Gastrocnemius medialis (tissue), 4 donors: ENCODE measurements at regions not wholly inside any gene's neighbourhood (a gene's known extent, or its start where the extent isn't known, plus 50 kb on each side); places are given as distances from the start of the nearest gene placed in this dataset.

Experiments
- ATAC-seq, 2 donors: fragments of 150-250 bp; one replicate each; pipeline ENCODE4 v1.9.1; 2016
- DNase-seq, 2 donors: peaks; one replicate each; pipeline ENCODE4 v3.0.0-alpha.2; 2019
- H3K27ac ChIP-seq, 4 donors: fragments of 200-600 bp; sonication (generic); 1 replicate in 1 of 4; 2 replicates in 3 of 4; pipeline ENCODE4 v1.5.1; 2016 to 2018; ENCODE audit warnings: mild to moderate bottlenecking in 2 of 4, moderate library complexity in 1 of 4
- H3K27me3 ChIP-seq, 3 donors: fragments of 200-600 bp; sonication (generic) in 2 of 3; 1 replicate in 1 of 3; 2 replicates in 2 of 3; pipeline versions ENCODE4 v1.5.1 to v1.6.0; 2016 to 2019; ENCODE audit warnings: mild to moderate bottlenecking in 1 of 3, moderate library complexity in 1 of 3
- H3K36me3 ChIP-seq, 2 donors: fragments of 200-600 bp; sonication (generic) in 1 of 2; one replicate each; pipeline ENCODE4 v1.5.1; 2017 to 2018
- H3K4me1 ChIP-seq, 2 donors: fragments of 200-600 bp; sonication (generic) in 1 of 2; one replicate each; pipeline ENCODE4 v1.5.1; 2016 to 2017; ENCODE audit warnings: mild to moderate bottlenecking in 2 of 2
- H3K4me3 ChIP-seq, 4 donors: fragments of 200-600 bp; sonication (generic) in 3 of 4; 1 replicate in 1 of 4; 2 replicates in 3 of 4; pipeline ENCODE4 v1.5.1; 2016 to 2019; ENCODE audit warnings: mild to moderate bottlenecking in 2 of 4
- H3K9me3 ChIP-seq, 3 donors: fragments of 200-600 bp; sonication (generic) in 2 of 3; 1 replicate in 1 of 3; 2 replicates in 2 of 3; pipeline ENCODE4 v1.5.1; 2016 to 2019
- POLR2A ChIP-seq, 2 donors: fragments of 450-650 bp; IDR thresholded peaks; one replicate each; pipeline ENCODE4 v1.6.1; 2017; ENCODE audit warnings: antibody characterized with exemption in 2 of 2, mild to moderate bottlenecking in 2 of 2, moderate library complexity in 2 of 2
- in situ Hi-C, 4 donors: fragments of 200-750 bp; cut with MboI; loops; one replicate each; pipeline versions ENCODE4 v1.15.0 to v1.8.0; 2017; ENCODE audit warnings: low sequenced_read_pairs in 4 of 4
- intact Hi-C: fragments of 100-400 bp; cut with DNase I; formaldehyde crosslinking; loops from one replicate; pipeline ENCODE4 v1.15.1; 2023; ENCODE audit warnings: low total_unique reads
- TF ChIP-seq, protein P1 (sequence below), 5 experiments: fragments of 450-650 bp in 3 of 5; fragments of 200-600 bp in 2 of 5; sonication (generic) in 2 of 5; IDR thresholded peaks in 4 of 5; conservative IDR thresholded peaks in 1 of 5; 1 replicate in 4 of 5; 2 replicates in 1 of 5; pipeline ENCODE4 v1.5.1; 2016 to 2019; ENCODE audit warnings: antibody characterized with exemption in 5 of 5, mild to moderate bottlenecking in 3 of 5, moderate library complexity in 3 of 5

GRCh38 chr5:1748271-1748670 lies 51.4 kb downstream of the MRPL36 start:
- in situ Hi-C loops (no loop called here), intact Hi-C loops (no loop called here)
- no peak overlapping the region for H3K27ac ChIP-seq
- no peaks in the 10 kb centered on the region for H3K36me3 ChIP-seq
- DNase-seq (peak in 1 of 2 donors; percentile 4), ATAC-seq (no peak)
- H3K9me3 ChIP-seq = no peaks in the 10 kb centered on the region
- TF ChIP-seq, protein P1, sequence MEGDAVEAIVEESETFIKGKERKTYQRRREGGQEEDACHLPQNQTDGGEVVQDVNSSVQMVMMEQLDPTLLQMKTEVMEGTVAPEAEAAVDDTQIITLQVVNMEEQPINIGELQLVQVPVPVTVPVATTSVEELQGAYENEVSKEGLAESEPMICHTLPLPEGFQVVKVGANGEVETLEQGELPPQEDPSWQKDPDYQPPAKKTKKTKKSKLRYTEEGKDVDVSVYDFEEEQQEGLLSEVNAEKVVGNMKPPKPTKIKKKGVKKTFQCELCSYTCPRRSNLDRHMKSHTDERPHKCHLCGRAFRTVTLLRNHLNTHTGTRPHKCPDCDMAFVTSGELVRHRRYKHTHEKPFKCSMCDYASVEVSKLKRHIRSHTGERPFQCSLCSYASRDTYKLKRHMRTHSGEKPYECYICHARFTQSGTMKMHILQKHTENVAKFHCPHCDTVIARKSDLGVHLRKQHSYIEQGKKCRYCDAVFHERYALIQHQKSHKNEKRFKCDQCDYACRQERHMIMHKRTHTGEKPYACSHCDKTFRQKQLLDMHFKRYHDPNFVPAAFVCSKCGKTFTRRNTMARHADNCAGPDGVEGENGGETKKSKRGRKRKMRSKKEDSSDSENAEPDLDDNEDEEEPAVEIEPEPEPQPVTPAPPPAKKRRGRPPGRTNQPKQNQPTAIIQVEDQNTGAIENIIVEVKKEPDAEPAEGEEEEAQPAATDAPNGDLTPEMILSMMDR (IDR thresholded peaks at IDR 0.05 in 4 of 5, conservative IDR thresholded peaks at IDR 0.05 in 1 of 5) = no peak
- no peak for TF ChIP-seq POLR2A (IDR thresholded peaks at IDR 0.05)
- no peak overlapping the region for H3K4me3 ChIP-seq
- H3K4me1 ChIP-seq = no peaks in the 10 kb centered on the region
- H3K27me3 ChIP-seq = peaks cover 0 to 7% (median 0%) of the 10 kb centered on the region in 3 donors

GRCh38 chr5:1747803-1748085 lies 51.9 kb downstream of the MRPL36 start:
- intact Hi-C loops (no loop called here), in situ Hi-C loops (no loop called here)
- Histone ChIP-seq H3K36me3 (no peaks in the 10 kb centered on the region), H3K27me3 (peaks cover 0 to 7% (median 0%) of the 10 kb centered on the region in 3 donors), H3K27ac (no peak overlapping the region), H3K9me3 (no peaks in the 10 kb centered on the region), H3K4me3 (no peak overlapping the region), H3K4me1 (no peaks in the 10 kb centered on the region)
- ATAC-seq (no peak), DNase-seq (no peak)
- TF ChIP-seq, protein P1 (IDR thresholded peaks at IDR 0.05 in 4 of 5, conservative IDR thresholded peaks at IDR 0.05 in 1 of 5) = no peak
- TF ChIP-seq POLR2A (IDR thresholded peaks at IDR 0.05) = no peak

GRCh38 chr5:1747079-1747802 lies 52.4 kb downstream of the MRPL36 start:
- ATAC-seq (no peak), DNase-seq (peak in 1 of 2 donors; percentile 6)
- H3K27ac ChIP-seq = no peak overlapping the region
- in situ Hi-C loops = no loop called here
- intact Hi-C loops = no loop called here
- no peak for TF ChIP-seq POLR2A (IDR thresholded peaks at IDR 0.05)
- TF ChIP-seq, protein P1 (IDR thresholded peaks at IDR 0.05 in 4 of 5, conservative IDR thresholded peaks at IDR 0.05 in 1 of 5) = no peak
- H3K27me3 ChIP-seq = peaks cover 0 to 7% (median 0%) of the 10 kb centered on the region in 3 donors
- H3K4me1 ChIP-seq = no peaks in the 10 kb centered on the region
- no peak overlapping the region for H3K4me3 ChIP-seq
- H3K36me3 ChIP-seq = no peaks in the 10 kb centered on the region
- H3K9me3 ChIP-seq = no peaks in the 10 kb centered on the region

DNA sequence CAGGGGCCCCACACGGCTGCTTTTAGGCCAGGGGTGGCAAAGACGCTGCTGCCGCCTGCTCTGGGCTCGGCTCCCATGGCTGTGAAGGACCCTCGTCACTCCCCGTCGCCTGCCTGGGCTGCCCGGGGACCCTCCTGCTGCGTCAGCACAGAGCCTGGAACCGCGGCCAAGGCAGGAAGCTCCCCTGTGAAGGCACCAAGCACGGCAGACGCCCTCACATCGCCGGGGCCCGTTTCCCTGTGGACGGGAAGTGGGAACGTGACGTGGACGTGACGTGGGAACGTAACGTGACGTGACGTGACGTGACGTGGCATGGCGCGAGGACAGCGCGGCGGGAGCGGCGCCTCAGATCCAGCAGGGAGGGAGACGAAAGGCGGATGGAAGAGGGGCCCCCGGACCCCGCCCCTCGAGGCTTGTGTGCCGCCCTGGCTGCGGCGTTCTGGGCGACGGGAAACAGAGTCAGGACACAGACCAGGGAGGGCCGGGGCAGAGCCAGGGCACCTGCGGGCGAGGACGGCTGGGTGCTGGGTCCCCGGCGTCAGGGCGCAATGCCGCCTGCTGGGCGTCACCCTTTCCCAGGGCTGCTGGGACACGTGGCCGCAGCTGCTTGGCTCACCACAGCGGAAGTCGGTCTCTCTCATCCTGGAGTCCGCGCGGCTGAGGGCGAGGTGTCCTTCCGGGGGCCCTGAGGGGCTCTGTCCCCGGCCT lies 53.1 kb downstream of the MRPL36 start:
- no peak for ATAC-seq
- H3K4me3 ChIP-seq = no peak overlapping the region
- in situ Hi-C loops = no loop called here

More for the DNA sequence above, 53.1 kb downstream of the MRPL36 start:
- no peaks in the 10 kb centered on the region for H3K4me1 ChIP-seq
- no peak overlapping the region for H3K27ac ChIP-seq
- intact Hi-C loops = no loop called here
- peak in 1 of 2 donors; percentile 3 for DNase-seq
- peaks cover 0 to 5% (median 0%) of the 10 kb centered on the region in 3 donors for H3K27me3 ChIP-seq
- no peaks in the 10 kb centered on the region for H3K9me3 ChIP-seq
- no peak for TF ChIP-seq POLR2A (IDR thresholded peaks at IDR 0.05)
- TF ChIP-seq, protein P1 (IDR thresholded peaks at IDR 0.05 in 4 of 5, conservative IDR thresholded peaks at IDR 0.05 in 1 of 5) = no peak
- H3K36me3 ChIP-seq = no peaks in the 10 kb centered on the region
